GM12875 (cell line): ENCODE measurements at regions not wholly inside any gene's neighbourhood (a gene's known extent, or its start where the extent isn't known, plus 50 kb on each side); places are given as distances from the start of the nearest gene placed in this dataset.

Source experiments
- H3K4me3 ChIP-seq: one replicate; pipeline ENCODE4 v1.5.1; 2011; ENCODE audit warnings: low read depth, low read length, control low read depth
- CTCF ChIP-seq: IDR thresholded peaks from 2 replicates; pipeline ENCODE4 v1.5.1; 2011; ENCODE audit warnings: low read depth, mild to moderate bottlenecking, control low read depth, inconsistent platforms, low read length, moderate library complexity, borderline replicate concordance; ENCODE audit not compliant: insufficient read depth

- no peak overlapping the region for H3K4me3 ChIP-seq
- TF ChIP-seq CTCF: no peak
Observed at GRCh38 chr2:80778704-80779103, 474.2 kb upstream of the LRRTM1 start.

GRCh38 chr2:80748592-80748991, 444.0 kb upstream of the LRRTM1 start:
- H3K4me3 ChIP-seq: no peak overlapping the region
- no peak for TF ChIP-seq CTCF

- no peak for TF ChIP-seq CTCF
- H3K4me3 ChIP-seq: no peak overlapping the region
Observed at GRCh38 chr2:80737047-80737446, 432.5 kb upstream of the LRRTM1 start.

- H3K4me3 ChIP-seq: no peak overlapping the region
- TF ChIP-seq CTCF: no peak
Observed at GRCh38 chr2:80725001-80725400, 420.4 kb upstream of the LRRTM1 start.

- no peak for TF ChIP-seq CTCF
- no peak overlapping the region for H3K4me3 ChIP-seq
Observed at GRCh38 chr2:80722803-80723202, 418.3 kb upstream of the LRRTM1 start.

GRCh38 chr2:80719607-80720006, 415.1 kb upstream of the LRRTM1 start:
- TF ChIP-seq CTCF: no peak
- H3K4me3 ChIP-seq: no peak overlapping the region

GRCh38 chr2:80715433-80715832, 410.9 kb upstream of the LRRTM1 start:
- TF ChIP-seq CTCF: no peak
- H3K4me3 ChIP-seq: no peak overlapping the region
